ENCODE measurements at regions not wholly inside any gene's neighbourhood (a gene's known extent, or its start where the extent isn't known, plus 50 kb on each side); places are given as distances from the start of the nearest gene placed in this dataset.
A peak's percentile ranks its signal among the peaks of the same experiment; 100 is the strongest.

DNA sequence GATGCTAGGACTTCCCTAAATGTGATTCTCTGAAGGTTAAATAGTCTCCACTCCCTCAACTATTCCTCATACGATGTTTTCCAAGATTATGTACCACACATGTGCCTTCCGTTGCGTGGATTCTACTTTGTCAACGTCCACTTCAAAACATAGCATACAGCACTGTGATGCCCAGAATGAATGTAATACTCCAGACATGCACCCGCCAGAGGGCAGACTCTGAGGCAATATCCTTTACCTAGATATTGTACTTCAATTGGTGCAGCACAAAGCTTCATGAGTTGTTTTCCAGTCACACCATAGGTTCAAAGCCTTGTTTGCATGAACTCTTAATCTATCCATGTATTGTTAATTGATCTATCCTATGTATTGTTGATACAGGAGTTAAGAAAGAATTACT is 201.0 kb upstream of the NABP1 start:
- DNase-seq (ENCODE audit: low read depth in 1 of 2, low spot score in 1 of 2), result no peak
- in situ Hi-C loops (cut with HindIII; ENCODE audit: low pct_unique_long_range_greater_than_20kb, low sequenced_read_pairs), result no loop called here
- no peak for TF ChIP-seq JUND (IDR thresholded peaks at IDR 0.05; ENCODE audit: low read depth)

DNA sequence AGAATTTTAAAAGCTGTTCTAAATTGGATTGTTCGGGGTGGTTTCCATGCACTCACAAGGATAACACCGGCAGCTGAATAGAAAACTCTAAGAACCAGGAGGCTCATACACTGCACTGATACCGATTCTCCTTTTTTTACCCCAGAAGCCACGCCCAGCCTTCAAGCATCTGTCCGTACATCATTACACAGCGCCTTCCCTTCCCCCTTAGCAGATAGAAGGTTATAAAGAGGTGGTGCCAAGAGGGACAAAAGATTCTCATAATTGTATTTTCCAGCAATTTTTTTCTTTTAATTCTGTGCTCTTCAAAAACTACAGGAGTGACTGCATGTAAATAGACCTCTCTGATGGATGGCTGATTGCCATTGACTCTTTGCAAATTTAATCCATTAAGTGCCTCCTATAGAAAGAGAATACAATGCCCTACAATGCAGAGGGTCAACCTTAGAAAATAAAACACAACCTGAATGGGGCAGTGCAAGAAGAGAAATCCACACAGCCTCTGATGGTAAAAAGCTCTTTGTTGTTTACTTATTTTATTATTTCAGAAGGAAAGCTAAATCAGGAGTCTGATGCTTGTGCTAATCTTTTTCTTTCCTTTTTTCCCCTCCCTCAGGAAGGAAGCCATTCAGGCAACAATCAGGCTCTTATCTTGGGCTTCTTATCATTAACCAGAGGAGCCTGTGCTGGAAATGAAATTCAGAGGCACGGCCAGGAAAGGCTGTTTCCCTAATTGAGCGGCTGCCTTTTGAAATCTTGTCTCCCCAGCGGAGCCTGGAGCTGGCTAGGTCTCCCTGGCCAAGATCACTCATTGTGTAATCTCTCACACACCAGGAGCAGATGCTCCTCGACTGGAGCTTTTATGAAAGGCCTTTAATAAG is 198.9 kb upstream of the NABP1 start:
- in situ Hi-C loops (cut with HindIII; ENCODE audit: low pct_unique_long_range_greater_than_20kb, low sequenced_read_pairs), result no loop called here
- TF ChIP-seq JUND (IDR thresholded peaks at IDR 0.05; ENCODE audit: low read depth), result no peak
- no peak for DNase-seq (ENCODE audit: low read depth in 1 of 2, low spot score in 1 of 2)

DNA sequence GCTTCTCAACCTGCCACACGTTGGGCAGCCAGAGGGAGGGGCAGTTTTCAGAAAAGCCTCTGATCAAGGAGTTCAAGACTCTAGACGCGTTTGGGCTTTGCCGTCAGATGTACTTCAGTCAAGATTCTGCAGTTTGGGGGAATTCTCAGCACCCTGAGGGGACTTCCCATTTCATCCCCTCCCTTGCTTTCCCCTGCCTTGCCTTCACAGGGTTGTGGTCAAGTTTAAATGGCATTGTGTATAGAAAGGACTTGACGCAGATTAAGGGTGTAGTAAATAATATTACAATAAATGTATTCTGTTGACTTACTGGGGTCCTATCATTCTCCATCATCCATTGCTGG is 198.3 kb upstream of the NABP1 start:
- no peak for TF ChIP-seq JUND (IDR thresholded peaks at IDR 0.05; ENCODE audit: low read depth)
- in situ Hi-C loops (cut with HindIII; ENCODE audit: low pct_unique_long_range_greater_than_20kb, low sequenced_read_pairs), result no loop called here
- DNase-seq (ENCODE audit: low read depth in 1 of 2, low spot score in 1 of 2), result no peak

DNA sequence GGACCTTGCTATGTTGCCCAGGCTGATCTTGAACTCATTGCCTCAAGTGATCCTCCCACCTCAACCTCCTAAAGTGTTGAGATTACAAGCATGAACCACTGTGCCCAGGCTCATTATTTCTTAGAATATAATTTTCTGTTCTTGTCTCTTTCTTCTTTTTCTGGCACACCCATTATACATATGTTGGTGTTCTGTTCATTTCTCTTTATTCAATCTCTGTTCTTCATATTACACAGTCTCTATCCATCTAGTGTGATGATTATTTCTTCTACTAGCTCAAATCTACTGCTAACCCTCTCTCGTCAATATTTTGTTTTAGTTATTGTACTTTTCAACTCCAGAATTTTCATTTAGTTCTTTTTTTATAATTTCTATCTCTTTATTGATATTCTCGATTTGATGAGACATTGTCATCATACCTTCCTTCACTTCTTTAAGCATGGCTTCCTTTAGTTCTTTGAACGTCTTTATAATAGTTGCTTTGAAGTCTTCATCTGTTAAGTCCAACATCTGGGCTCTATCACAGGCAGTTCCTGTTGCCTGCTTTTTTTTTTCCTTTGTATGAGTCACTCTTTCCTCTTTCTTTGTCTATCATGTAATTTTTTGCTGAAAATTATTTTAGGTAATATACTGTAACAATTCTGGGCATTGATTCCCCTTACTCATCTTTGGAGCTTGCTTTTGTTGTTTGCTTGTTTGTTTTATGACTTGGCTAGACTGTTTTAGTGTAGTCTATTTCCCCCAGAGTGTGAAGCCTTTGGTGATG is 196.4 kb upstream of the NABP1 start:
- in situ Hi-C loops (cut with HindIII; ENCODE audit: low pct_unique_long_range_greater_than_20kb, low sequenced_read_pairs), result no loop called here

DNA sequence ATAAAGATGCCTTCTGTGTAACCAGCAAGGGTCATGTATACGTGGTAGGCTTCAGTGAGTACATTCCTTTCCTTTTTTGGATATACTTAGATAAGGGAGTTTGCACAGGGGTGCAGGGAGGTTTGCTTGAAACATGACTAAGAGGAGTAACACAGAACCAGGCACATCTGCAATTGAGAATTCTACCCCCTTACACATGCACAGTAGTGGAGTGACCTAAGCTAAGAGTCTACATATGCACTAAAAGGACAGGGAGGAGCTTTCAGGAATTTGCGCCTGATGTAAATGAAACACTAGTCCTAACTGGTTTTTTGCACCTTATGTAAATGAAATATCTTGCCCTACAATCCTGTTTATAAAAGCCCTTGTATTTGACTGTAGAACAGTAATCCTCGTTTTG is 194.8 kb upstream of the NABP1 start:
- in situ Hi-C loops (cut with HindIII; ENCODE audit: low pct_unique_long_range_greater_than_20kb, low sequenced_read_pairs), result no loop called here
- DNase-seq (ENCODE audit: low read depth in 1 of 2, low spot score in 1 of 2), result no peak
- no peak for TF ChIP-seq JUND (IDR thresholded peaks at IDR 0.05; ENCODE audit: low read depth)

More for the DNA sequence above, 196.4 kb upstream of the NABP1 start:
- TF ChIP-seq JUND (IDR thresholded peaks at IDR 0.05; ENCODE audit: low read depth), result no peak
- DNase-seq (ENCODE audit: low read depth in 1 of 2, low spot score in 1 of 2), result no peak

DNA sequence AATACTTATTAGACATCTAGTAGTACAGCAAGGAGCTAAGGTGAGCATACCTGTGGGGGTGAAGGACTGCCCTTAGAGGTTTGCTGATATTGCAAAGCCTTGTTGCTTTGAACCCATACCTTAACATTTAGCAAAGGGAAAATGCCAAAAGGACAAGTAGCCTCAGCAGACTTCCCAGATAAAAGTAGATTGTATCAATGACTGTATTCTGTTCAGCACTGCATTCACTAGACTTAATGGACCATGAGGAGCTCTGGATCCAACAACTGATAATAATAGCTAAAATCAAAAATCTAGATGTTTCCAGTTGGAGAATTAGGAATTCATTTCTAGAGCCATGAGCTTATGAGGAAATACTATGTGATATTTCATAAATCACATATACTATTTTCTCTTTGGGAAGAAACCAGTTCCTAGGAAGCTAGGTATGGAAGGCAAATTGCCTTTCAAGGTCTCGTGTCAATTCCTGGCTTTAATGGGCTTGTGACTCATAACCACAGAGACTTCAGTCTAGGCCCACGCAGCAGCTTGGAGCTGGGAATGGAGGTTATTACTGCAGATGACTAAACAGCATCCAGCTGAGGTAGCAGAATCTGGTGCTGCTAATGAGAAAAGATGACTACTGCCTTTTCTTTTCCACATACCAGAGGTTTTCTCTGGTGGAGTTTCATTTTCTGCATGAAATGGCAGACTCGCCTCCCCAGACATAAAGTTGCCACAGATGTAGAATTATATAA is 191.2 kb upstream of the NABP1 start:
- no peak for TF ChIP-seq JUND (IDR thresholded peaks at IDR 0.05; ENCODE audit: low read depth)
- in situ Hi-C loops (cut with HindIII; ENCODE audit: low pct_unique_long_range_greater_than_20kb, low sequenced_read_pairs), result no loop called here
- DNase-seq (ENCODE audit: low read depth in 1 of 2, low spot score in 1 of 2), result no peak

DNA sequence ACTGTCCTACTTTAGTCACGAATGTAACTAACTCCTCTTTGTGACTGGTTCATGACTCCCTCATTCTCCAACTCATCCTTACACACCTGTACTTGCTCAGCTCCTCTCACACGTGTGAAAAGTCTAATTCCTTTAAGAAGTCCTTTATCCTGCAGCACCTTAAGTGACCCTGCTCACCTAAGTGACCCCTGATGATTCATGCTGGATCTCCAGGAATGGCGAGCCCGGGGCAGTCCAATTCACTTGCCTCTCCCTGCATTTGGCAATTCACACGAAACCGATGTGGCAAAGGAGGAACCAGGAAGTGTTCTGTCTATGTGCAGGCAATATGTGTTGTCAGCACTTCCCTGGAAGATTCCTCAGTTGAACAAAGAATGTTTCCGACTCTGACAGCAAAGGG is 189.8 kb upstream of the NABP1 start:
- in situ Hi-C loops (cut with HindIII; ENCODE audit: low pct_unique_long_range_greater_than_20kb, low sequenced_read_pairs), result no loop called here
- no peak for TF ChIP-seq JUND (IDR thresholded peaks at IDR 0.05; ENCODE audit: low read depth)
- DNase-seq (ENCODE audit: low read depth in 1 of 2, low spot score in 1 of 2), result peak in 1 of 2 experiments; percentile 22

DNA sequence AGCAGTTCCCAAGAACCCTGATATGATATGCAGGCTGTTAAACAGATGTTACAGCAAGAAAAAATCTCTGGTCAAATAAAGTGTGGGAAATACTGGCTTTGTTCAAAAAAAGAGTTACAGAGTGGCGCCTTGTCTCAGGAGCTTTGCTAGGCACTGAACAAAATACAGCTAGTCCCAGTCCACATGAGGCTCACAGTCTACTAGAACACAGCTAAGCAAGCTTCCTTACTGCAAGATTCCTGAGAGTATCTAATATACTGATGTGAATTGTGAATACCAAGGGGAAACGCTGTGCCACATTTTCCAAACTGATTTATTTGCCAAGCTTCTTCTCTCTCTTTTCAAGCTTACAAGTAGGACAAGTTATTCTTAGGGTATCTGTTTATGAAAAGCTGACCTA is 188.8 kb upstream of the NABP1 start:
- DNase-seq (ENCODE audit: low read depth in 1 of 2, low spot score in 1 of 2), result no peak
- in situ Hi-C loops (cut with HindIII; ENCODE audit: low pct_unique_long_range_greater_than_20kb, low sequenced_read_pairs), result no loop called here
- TF ChIP-seq JUND (IDR thresholded peaks at IDR 0.05; ENCODE audit: low read depth), result no peak

DNA sequence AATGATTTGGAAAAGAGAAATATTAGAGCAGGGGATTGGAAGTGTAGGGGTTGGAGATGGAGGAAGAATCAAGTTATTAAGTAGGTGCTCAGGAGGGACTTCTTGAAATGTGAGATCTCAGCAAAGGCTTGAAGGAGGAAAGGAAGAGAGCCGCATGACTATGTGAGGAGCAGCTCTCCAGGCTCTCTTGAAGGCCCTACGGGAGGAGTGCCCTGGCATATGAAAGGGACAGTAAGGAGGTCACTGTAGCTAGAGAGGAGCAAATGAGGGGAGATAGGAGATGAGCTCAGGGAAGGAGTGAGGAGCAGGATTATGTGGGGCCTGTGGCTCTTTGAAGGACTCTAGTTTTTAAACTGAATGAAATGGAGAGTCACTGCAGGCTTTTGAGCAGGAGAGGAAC is 181.1 kb upstream of the NABP1 start:
- no peak for TF ChIP-seq JUND (IDR thresholded peaks at IDR 0.05; ENCODE audit: low read depth)
- DNase-seq (ENCODE audit: low read depth in 1 of 2, low spot score in 1 of 2), result no peak
- in situ Hi-C loops (cut with HindIII; ENCODE audit: low pct_unique_long_range_greater_than_20kb, low sequenced_read_pairs), result no loop called here

DNA sequence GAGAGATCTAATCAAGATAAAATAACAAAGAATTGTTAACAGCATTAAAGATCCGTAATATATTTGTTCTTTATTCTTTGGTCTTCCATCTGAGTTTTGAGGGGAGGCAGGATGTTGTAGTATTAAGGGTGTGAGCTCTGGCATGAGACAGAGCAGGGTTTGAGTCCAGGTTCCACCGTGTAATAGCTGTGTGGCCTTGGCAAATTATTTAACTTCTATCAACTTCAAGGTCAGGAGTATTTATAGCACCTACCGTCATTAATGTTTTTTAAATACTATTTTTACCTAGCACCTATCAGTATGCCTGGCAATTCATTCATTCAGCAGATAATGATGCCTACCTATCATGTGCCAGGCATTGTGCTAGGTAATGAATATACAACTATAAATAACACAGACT is 180.1 kb upstream of the NABP1 start:
- DNase-seq (ENCODE audit: low read depth in 1 of 2, low spot score in 1 of 2), result no peak
- TF ChIP-seq JUND (IDR thresholded peaks at IDR 0.05; ENCODE audit: low read depth), result no peak
- in situ Hi-C loops (cut with HindIII; ENCODE audit: low pct_unique_long_range_greater_than_20kb, low sequenced_read_pairs), result no loop called here

DNA sequence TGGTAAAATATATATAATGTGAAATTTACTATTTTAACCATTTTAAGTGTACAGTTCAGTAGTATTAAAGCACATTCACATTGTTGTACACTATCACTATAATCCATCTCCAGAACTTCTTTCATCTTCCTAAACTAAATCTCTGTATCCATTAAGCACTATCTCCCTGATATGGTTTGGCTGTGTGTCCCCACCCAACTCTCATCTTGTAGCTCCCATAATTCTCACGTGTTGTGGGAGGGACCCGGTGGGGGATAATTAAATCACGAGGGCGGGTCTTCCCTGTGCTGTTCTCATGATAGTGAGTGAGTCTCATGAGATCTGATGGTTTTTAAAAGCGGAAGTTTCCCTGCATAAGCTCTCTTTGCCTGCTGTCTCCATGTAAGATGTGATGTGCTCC is 178.9 kb upstream of the NABP1 start:
- DNase-seq (ENCODE audit: low read depth in 1 of 2, low spot score in 1 of 2), result no peak
- in situ Hi-C loops (cut with HindIII; ENCODE audit: low pct_unique_long_range_greater_than_20kb, low sequenced_read_pairs), result no loop called here

DNA sequence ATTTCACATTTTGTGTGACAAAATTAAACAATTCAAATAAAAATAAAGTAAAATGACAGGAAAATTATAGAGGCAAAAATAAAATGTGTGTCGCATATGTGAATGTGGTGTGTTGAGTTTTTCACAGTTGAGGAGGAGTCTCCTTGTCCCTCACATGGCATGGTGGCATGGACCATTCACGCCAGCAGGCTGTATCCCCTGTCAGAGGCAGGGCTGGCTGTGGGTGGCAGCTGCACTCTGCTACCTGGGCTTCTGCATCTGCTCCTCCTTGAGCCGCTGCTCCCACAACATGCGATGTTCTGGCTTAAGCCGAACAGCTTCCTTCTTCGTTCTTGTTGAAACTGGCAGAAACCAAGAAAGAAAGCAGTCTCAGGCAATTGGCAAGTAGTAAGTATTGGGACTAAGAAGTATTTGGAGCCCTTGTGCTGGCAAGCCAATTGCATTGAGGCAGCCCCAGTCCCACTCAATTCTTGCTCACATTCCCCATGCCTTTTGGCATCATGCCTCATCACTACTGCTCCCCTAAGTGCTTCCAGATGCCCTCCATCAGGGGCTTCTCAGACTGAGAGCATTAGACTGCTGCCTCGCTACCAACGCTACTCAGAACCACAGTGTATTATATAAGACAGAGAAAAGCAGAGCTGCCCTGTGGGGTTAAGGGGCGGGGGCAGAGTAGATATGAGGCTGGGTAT is 177.9 kb upstream of the NABP1 start:
- no peak for DNase-seq (ENCODE audit: low read depth in 1 of 2, low spot score in 1 of 2)
- TF ChIP-seq JUND (IDR thresholded peaks at IDR 0.05; ENCODE audit: low read depth), result no peak
- in situ Hi-C loops (cut with HindIII; ENCODE audit: low pct_unique_long_range_greater_than_20kb, low sequenced_read_pairs), result no loop called here

More for the DNA sequence above, 178.9 kb upstream of the NABP1 start:
- TF ChIP-seq JUND (IDR thresholded peaks at IDR 0.05; ENCODE audit: low read depth), result no peak
